ENCODE measurements at regions not wholly inside any gene's neighbourhood (a gene's known extent, or its start where the extent isn't known, plus 50 kb on each side); places are given as distances from the start of the nearest gene placed in this dataset.

DNA sequence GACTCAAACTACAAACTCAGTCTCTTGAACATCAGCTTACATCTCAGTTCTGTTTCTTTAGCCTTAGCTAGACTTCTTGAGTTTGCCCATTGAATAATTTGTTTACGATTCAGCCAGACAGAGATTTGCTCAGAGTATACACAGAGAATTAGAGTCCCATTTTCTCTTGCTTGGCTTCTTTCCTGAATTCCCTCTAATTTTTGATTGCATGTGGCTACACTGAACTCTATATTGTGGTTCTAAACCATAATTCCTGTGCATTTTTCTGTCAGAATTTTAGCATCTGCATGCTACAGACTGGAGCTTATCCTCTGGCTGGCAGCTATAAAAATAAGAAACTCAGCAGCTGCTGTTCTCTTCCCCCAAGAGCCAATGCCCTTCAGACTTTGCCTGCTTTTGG lies 354.9 kb downstream of the MDFIC start:
- no peak overlapping the region for H3K4me3 ChIP-seq (ENCODE audit: extremely low read depth in 1 of 4, insufficient read depth in 2 of 4, low read depth in 3 of 4, low read length in 4 of 4)
- no peaks in the 10 kb centered on the region for H4K20me1 ChIP-seq (replicated peaks in 1 of 2; ENCODE audit: control insufficient read depth in 1 of 2, insufficient read depth in 2 of 2, low read length in 2 of 2)
- no peak overlapping the region for H2AK5ac ChIP-seq (ENCODE audit: low read depth, low read length)
- no peaks in the 10 kb centered on the region for H3K36me3 ChIP-seq (ENCODE audit: control insufficient read depth in 2 of 4, insufficient read depth in 4 of 4, low read length in 3 of 4)
- 100% methylated on average over 1 of the region's 1 CpG; no CpG with 5 or more reads in 1 of the 2 experiments for WGBS, 2 experiments (ENCODE audit: extremely low coverage in 1 of 2, insufficient coverage in 1 of 2, insufficient read length in 1 of 2, insufficient replicate concordance in 2 of 2, low coverage in 1 of 2, low lambda C conversion rate in 2 of 2, missing lambda C conversion rate in 1 of 2)
- no peak overlapping the region for H2BK120ac ChIP-seq (replicated peaks; ENCODE audit: low read depth, low read length)
- no peak overlapping the region for H4K5ac ChIP-seq (ENCODE audit: insufficient read length, low read depth, low read length)
- FAIRE-seq, result no peak
- no peak overlapping the region for H4K8ac ChIP-seq (ENCODE audit: extremely low read depth, insufficient read depth, low read length)
- no peak overlapping the region for H2BK15ac ChIP-seq (ENCODE audit: low read length)
- H2BK20ac ChIP-seq (ENCODE audit: low read length), result no peak overlapping the region
- H3K9ac ChIP-seq (replicated peaks in 1 of 4; ENCODE audit: extremely low read depth in 1 of 4, low read depth in 3 of 4, low read length in 3 of 4), result no peak overlapping the region
- H4K91ac ChIP-seq (replicated peaks; ENCODE audit: insufficient read length, low read length), result no peak overlapping the region
- H2AFZ ChIP-seq (ENCODE audit: low read length), result no peak overlapping the region
- H3K4me2 ChIP-seq (ENCODE audit: insufficient read depth in 1 of 2, low read depth in 2 of 2, low read length in 2 of 2), result no peak overlapping the region
- no peak for TF ChIP-seq ASH2L (IDR thresholded peaks at IDR 0.05; ENCODE audit: low read length)
- no peak for TF ChIP-seq NRF1 (IDR thresholded peaks at IDR 0.05; ENCODE audit: low read depth, low read length)
- TF ChIP-seq CEBPB (IDR thresholded peaks at IDR 0.05; ENCODE audit: low read depth, low read length), result no peak
- no peak for TF ChIP-seq SIN3A (conservative IDR thresholded peaks at IDR 0.05 in 1 of 2, IDR thresholded peaks at IDR 0.05 in 1 of 2; ENCODE audit: low read depth in 1 of 2, low read length in 2 of 2)
- TF ChIP-seq YY1 (IDR thresholded peaks at IDR 0.05; ENCODE audit: low read depth, low read length), result no peak
- no peak for TF ChIP-seq EZH2 (IDR thresholded peaks at IDR 0.05; ENCODE audit: low read depth, low read length, severe bottlenecking)
- no peak for TF ChIP-seq KDM5A (IDR thresholded peaks at IDR 0.05; ENCODE audit: low read length)
- TF ChIP-seq TAF1 (IDR thresholded peaks at IDR 0.05; ENCODE audit: low read depth, low read length), result no peak
- no peak for TF ChIP-seq GABPA (IDR thresholded peaks at IDR 0.05; ENCODE audit: borderline replicate concordance, insufficient read depth, low read length)
- TF ChIP-seq SUZ12 (IDR thresholded peaks at IDR 0.05; ENCODE audit: low read length), result no peak
- TF ChIP-seq MAFK (IDR thresholded peaks at IDR 0.05; ENCODE audit: low read depth, low read length), result no peak
- no peak for TF ChIP-seq SP2 (IDR thresholded peaks at IDR 0.05; ENCODE audit: low read length)
- TF ChIP-seq POLR2AphosphoS5 (IDR thresholded peaks at IDR 0.05; ENCODE audit: low read depth, low read length), result no peak
- no peak for TF ChIP-seq TAF7 (optimal IDR thresholded peaks at IDR 0.05; ENCODE audit: borderline replicate concordance, low read depth, low read length)
- H3K9me3 ChIP-seq (ENCODE audit: insufficient read depth in 2 of 2, low read depth in 1 of 2, low read length in 1 of 2), result no peaks in the 10 kb centered on the region
- no peaks in the 10 kb centered on the region for H3K79me2 ChIP-seq (ENCODE audit: control insufficient read depth in 1 of 2, insufficient read depth in 2 of 2, low read length in 2 of 2)
- H3K79me1 ChIP-seq (ENCODE audit: low read depth, low read length), result no peaks in the 10 kb centered on the region
- no peak for DNase-seq (ENCODE audit: low read depth in 1 of 2, low spot score in 2 of 2)
- H3K4me1 ChIP-seq (replicated peaks in 1 of 4; ENCODE audit: control insufficient read depth in 3 of 4, insufficient read depth in 4 of 4, low read length in 3 of 4), result no peaks in the 10 kb centered on the region
- H2BK12ac ChIP-seq (ENCODE audit: low read depth, low read length), result no peak overlapping the region
- no peak overlapping the region for H3K18ac ChIP-seq (ENCODE audit: extremely low read depth, low read length)
- no peaks in the 10 kb centered on the region for H3K23me2 ChIP-seq (ENCODE audit: low read depth, low read length)
- peaks cover 0 to 1% (median 0%) of the 10 kb centered on the region in 4 experiments; a peak in 1 of 7 replicates for H3K27me3 ChIP-seq (replicated peaks in 1 of 4; ENCODE audit: control insufficient read depth in 3 of 4, extremely low read depth in 1 of 4, insufficient read depth in 3 of 4, low read length in 3 of 4)
- H3K27ac ChIP-seq (ENCODE audit: low read depth, low read length), result no peak overlapping the region
- H3K56ac ChIP-seq (replicated peaks; ENCODE audit: insufficient read length, low read depth, low read length), result no peak overlapping the region
- ChIA-PET CTCF (ENCODE audit: partially characterized antibody) (no interaction called here), POLR2A (ENCODE audit: partially characterized antibody) (no interaction called here)
- H3K4ac ChIP-seq (replicated peaks; ENCODE audit: insufficient read length, low read depth, low read length), result no peak overlapping the region
- H3K14ac ChIP-seq (ENCODE audit: insufficient read length), result no peak overlapping the region
- no peak overlapping the region for H2BK5ac ChIP-seq (ENCODE audit: low read depth, low read length)
- no peak overlapping the region for H3K23ac ChIP-seq (ENCODE audit: insufficient read length)
